UCSD-AML1 (cell line): ENCODE measurements at regions not wholly inside any gene's neighbourhood (a gene's known extent, or its start where the extent isn't known, plus 50 kb on each side); places are given as distances from the start of the nearest gene placed in this dataset.

ENCODE experiments used
- DNase-seq: peaks from one replicate; lab custom pipeline; 2025; ENCODE audit not compliant: unreplicated experiment; lab: John Stamatoyannopoulos, UW

GRCh38 chr15:47516972-47517371, 200.3 kb upstream of the SEMA6D start:
- no peak for DNase-seq

- DNase-seq = no peak
Observed at GRCh38 chr15:47517737-47518136, 199.6 kb upstream of the SEMA6D start.

GRCh38 chr15:47523681-47524475, 193.4 kb upstream of the SEMA6D start:
- DNase-seq = no peak

GRCh38 chr15:47529241-47529640, 188.1 kb upstream of the SEMA6D start:
- DNase-seq = no peak

GRCh38 chr15:47534673-47535072, 182.6 kb upstream of the SEMA6D start:
- DNase-seq = no peak

- no peak for DNase-seq
Observed at GRCh38 chr15:47541562-47541961, 175.7 kb upstream of the SEMA6D start.

GRCh38 chr15:47542312-47542989, 174.9 kb upstream of the SEMA6D start:
- no peak for DNase-seq

- DNase-seq = no peak
Observed at GRCh38 chr15:47548231-47548630, 169.1 kb upstream of the SEMA6D start.

GRCh38 chr15:47548986-47549385, 168.3 kb upstream of the SEMA6D start:
- DNase-seq = no peak

GRCh38 chr15:47551079-47551478, 166.2 kb upstream of the SEMA6D start:
- no peak for DNase-seq

- DNase-seq = no peak
Observed at GRCh38 chr15:47551546-47551945, 165.8 kb upstream of the SEMA6D start.

- DNase-seq = no peak
Observed at GRCh38 chr15:47552978-47553608, 164.2 kb upstream of the SEMA6D start.

GRCh38 chr15:47553947-47554346, 163.4 kb upstream of the SEMA6D start:
- no peak for DNase-seq

- no peak for DNase-seq
Observed at GRCh38 chr15:47561102-47561501, 156.2 kb upstream of the SEMA6D start.

- no peak for DNase-seq
Observed at GRCh38 chr15:47565949-47566348, 151.4 kb upstream of the SEMA6D start.

GRCh38 chr15:47566610-47567009, 150.7 kb upstream of the SEMA6D start:
- DNase-seq = no peak

GRCh38 chr15:47568030-47568429, 149.3 kb upstream of the SEMA6D start:
- DNase-seq = no peak

GRCh38 chr15:47570044-47570443, 147.3 kb upstream of the SEMA6D start:
- DNase-seq = no peak

- DNase-seq = no peak
Observed at GRCh38 chr15:47570451-47570850, 146.9 kb upstream of the SEMA6D start.

GRCh38 chr15:47570881-47571640, 146.2 kb upstream of the SEMA6D start:
- no peak for DNase-seq

- DNase-seq = no peak
Observed at GRCh38 chr15:47573673-47574072, 143.6 kb upstream of the SEMA6D start.
